ENCODE measurements at regions not wholly inside any gene's neighbourhood (a gene's known extent, or its start where the extent isn't known, plus 50 kb on each side); places are given as distances from the start of the nearest gene placed in this dataset.
"Not testable (repeated sequence)": the region's sequence is repeated elsewhere in the genome, so short reads cannot be mapped to it uniquely, and the experiment has no call there.

- peaks cover 6% of the 10 kb centered on the region for H3K9me3 ChIP-seq (ENCODE audit: control insufficient read depth, insufficient read depth, low read length)
- no peaks in the 10 kb centered on the region for H3K27me3 ChIP-seq (ENCODE audit: control insufficient read depth, insufficient read depth, low read length)
- no peak overlapping the region for H3K4me3 ChIP-seq (ENCODE audit: low read depth, low read length)
- ChIA-PET CTCF (interaction anchor here (0.6 to 1.5 kb wide), 3 partner anchors 8 to 393 kb away, joined by 3 to 6 read pairs (median 4); no protein-coding TSS in a partner anchor), POLR2A (no interaction called here)
- DNase-seq (ENCODE audit: low read depth, low spot score): no peak
- no peak overlapping the region for H3K27ac ChIP-seq (ENCODE audit: low read depth, low read length)
- no peak for TF ChIP-seq CTCF (IDR thresholded peaks at IDR 0.05; ENCODE audit: low read depth, low read length)
Measured at GRCh38 chr18:9048236-9048635, 54.3 kb upstream of the NDUFV2 start.

GRCh38 chr18:9048808-9049494 is 53.5 kb upstream of the NDUFV2 start:
- DNase-seq (ENCODE audit: low read depth, low spot score): no peak
- ChIA-PET CTCF (interaction anchor here (1.0 to 1.2 kb wide), 2 partner anchors 336 to 394 kb away, joined by 3 read pairs; no protein-coding TSS in a partner anchor), POLR2A (no interaction called here)
- TF ChIP-seq CTCF (IDR thresholded peaks at IDR 0.05; ENCODE audit: low read depth, low read length): no peak
- no peaks in the 10 kb centered on the region for H3K27me3 ChIP-seq (ENCODE audit: control insufficient read depth, insufficient read depth, low read length)
- H3K4me3 ChIP-seq (ENCODE audit: low read depth, low read length): no peak overlapping the region
- H3K27ac ChIP-seq (ENCODE audit: low read depth, low read length): no peak overlapping the region
- peaks cover 6% of the 10 kb centered on the region for H3K9me3 ChIP-seq (ENCODE audit: control insufficient read depth, insufficient read depth, low read length)

- CTCF ChIA-PET: interaction anchor here (1.0 kb wide), 1 partner anchor 337 kb away, joined by 3 read pairs; no protein-coding TSS in a partner anchor
Measured at GRCh38 chr18:9049495-9049809, 53.0 kb upstream of the NDUFV2 start.

GRCh38 chr18:9050628-9051284 is 51.7 kb upstream of the NDUFV2 start:
- DNase-seq (ENCODE audit: low read depth, low spot score); POLR2A ChIA-PET; CTCF ChIA-PET: not testable (repeated sequence)

More at GRCh38 chr18:9049495-9049809, 53.0 kb upstream of the NDUFV2 start:
- peaks cover 6% of the 10 kb centered on the region for H3K9me3 ChIP-seq (ENCODE audit: control insufficient read depth, insufficient read depth, low read length)
- no peaks in the 10 kb centered on the region for H3K27me3 ChIP-seq (ENCODE audit: control insufficient read depth, insufficient read depth, low read length)
- H3K27ac ChIP-seq (ENCODE audit: low read depth, low read length): no peak overlapping the region
- TF ChIP-seq CTCF (IDR thresholded peaks at IDR 0.05; ENCODE audit: low read depth, low read length): no peak
- no peak for DNase-seq (ENCODE audit: low read depth, low spot score)
- POLR2A ChIA-PET: no interaction called here
- no peak overlapping the region for H3K4me3 ChIP-seq (ENCODE audit: low read depth, low read length)

More at GRCh38 chr18:9050628-9051284, 51.7 kb upstream of the NDUFV2 start:
- not testable (repeated sequence) for H3K4me3 ChIP-seq (ENCODE audit: low read depth, low read length); H3K27ac ChIP-seq (ENCODE audit: low read depth, low read length); H3K27me3 ChIP-seq (ENCODE audit: control insufficient read depth, insufficient read depth, low read length); H3K9me3 ChIP-seq (ENCODE audit: control insufficient read depth, insufficient read depth, low read length)
